ENCODE measurements at regions not wholly inside any gene's neighbourhood (a gene's known extent, or its start where the extent isn't known, plus 50 kb on each side); places are given as distances from the start of the nearest gene placed in this dataset.

DNA sequence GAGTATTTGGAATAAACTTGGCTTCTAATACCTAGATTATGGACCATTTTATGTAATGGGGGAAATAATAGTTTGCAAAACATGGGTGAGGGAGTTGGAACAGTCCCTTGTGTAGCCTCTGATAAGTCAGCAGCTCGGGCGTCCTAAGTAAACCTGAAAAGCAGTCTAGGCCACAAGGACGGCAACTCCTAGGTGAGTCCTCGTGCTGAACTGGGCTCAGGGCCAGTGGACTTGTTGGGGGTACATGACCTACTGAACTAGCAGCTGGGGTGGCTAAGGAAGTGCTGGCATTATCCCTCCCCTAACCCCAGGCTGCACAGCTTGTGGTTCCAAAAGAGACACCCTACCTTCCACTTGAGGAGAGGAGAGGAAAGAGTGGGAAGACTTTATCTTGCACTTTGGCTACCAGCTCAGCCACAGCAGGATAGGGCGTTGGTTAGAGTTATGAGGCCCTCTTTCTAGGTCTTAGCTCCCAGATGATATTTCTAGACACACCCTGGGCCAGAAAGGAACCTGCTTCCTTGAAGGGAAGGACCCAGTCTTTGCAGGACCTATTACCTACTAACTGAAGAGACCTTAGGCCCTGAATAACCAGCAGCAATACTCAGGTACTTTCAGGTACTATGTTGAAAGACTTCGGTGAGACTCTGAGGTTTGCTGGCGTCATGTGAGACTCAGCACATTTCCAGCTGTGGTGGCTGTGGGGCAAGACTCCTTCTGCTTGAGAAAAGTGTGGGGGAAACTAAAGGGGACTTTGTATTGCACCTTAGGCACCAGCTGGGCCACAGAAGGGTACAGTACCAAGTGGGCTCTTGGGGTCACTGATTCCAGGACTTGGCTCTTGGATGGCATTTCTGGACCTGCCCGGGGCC lies 71.0 kb downstream of the AQP4 start:
- H3F3A ChIP-seq (ENCODE audit: insufficient read depth, low read length, poor library complexity, severe bottlenecking): no peaks in the 10 kb centered on the region
- H3K27ac ChIP-seq (ENCODE audit: low read length): no peak overlapping the region

GRCh38 chr18:26792661-26793060 lies 72.8 kb downstream of the AQP4 start:
- Histone ChIP-seq H3K4me2 (ENCODE audit: low read length) (no peak overlapping the region), H2AFZ (ENCODE audit: low read depth, low read length) (no peak overlapping the region), H4K20me1 (ENCODE audit: insufficient read depth) (no peaks in the 10 kb centered on the region), H3K9ac (ENCODE audit: low read length) (no peak overlapping the region), H3K9me2 (ENCODE audit: insufficient read depth, low read length) (no peaks in the 10 kb centered on the region), H3K79me2 (replicated peaks; ENCODE audit: insufficient read depth, low read length) (no peaks in the 10 kb centered on the region), H3K4me3 (ENCODE audit: low read length) (no peak overlapping the region), H3K36me3 (ENCODE audit: insufficient read depth, low read length) (no peaks in the 10 kb centered on the region), H3K27ac (ENCODE audit: low read length) (no peak overlapping the region), H3F3A (ENCODE audit: insufficient read depth, low read length, poor library complexity, severe bottlenecking) (no peaks in the 10 kb centered on the region), H3K9me3 (ENCODE audit: low read length) (no peaks in the 10 kb centered on the region), H3K27me3 (ENCODE audit: insufficient read depth, low read depth, low read length) (no peaks in the 10 kb centered on the region)
- no peak for TF ChIP-seq RAD21 (conservative IDR thresholded peaks at IDR 0.05)
- TF ChIP-seq EZH2 (IDR thresholded peaks at IDR 0.05; ENCODE audit: borderline replicate concordance, insufficient read depth, low read length, poor library complexity, severe bottlenecking): no peak
- no peak for TF ChIP-seq CTCF (IDR thresholded peaks at IDR 0.05; ENCODE audit: poor library complexity, severe bottlenecking)

More for the DNA sequence above, 71.0 kb downstream of the AQP4 start:
- H3K9me3 ChIP-seq (ENCODE audit: low read length): no peaks in the 10 kb centered on the region
- no peaks in the 10 kb centered on the region for H3K9me2 ChIP-seq (ENCODE audit: insufficient read depth, low read length)
- H3K27me3 ChIP-seq (ENCODE audit: insufficient read depth, low read depth, low read length): no peaks in the 10 kb centered on the region
- H3K4me3 ChIP-seq (ENCODE audit: low read length): no peak overlapping the region
- H3K36me3 ChIP-seq (ENCODE audit: insufficient read depth, low read length): no peaks in the 10 kb centered on the region
- H4K20me1 ChIP-seq (ENCODE audit: insufficient read depth): no peaks in the 10 kb centered on the region
- H2AFZ ChIP-seq (ENCODE audit: low read depth, low read length): no peak overlapping the region
- TF ChIP-seq MXI1 (conservative IDR thresholded peaks at IDR 0.05; ENCODE audit: poor library complexity, severe bottlenecking) (no peak), TAF1 (IDR thresholded peaks at IDR 0.05; ENCODE audit: low read depth) (no peak), SMC3 (conservative IDR thresholded peaks at IDR 0.05; ENCODE audit: poor library complexity) (no peak), RAD21 (conservative IDR thresholded peaks at IDR 0.05) (no peak), EP300 (conservative IDR thresholded peaks at IDR 0.05; ENCODE audit: poor library complexity, severe bottlenecking) (no peak), EZH2 (IDR thresholded peaks at IDR 0.05; ENCODE audit: borderline replicate concordance, insufficient read depth, low read length, poor library complexity, severe bottlenecking) (no peak), CTCF (IDR thresholded peaks at IDR 0.05; ENCODE audit: poor library complexity, severe bottlenecking) (no peak), POLR2AphosphoS5 (IDR thresholded peaks at IDR 0.05) (no peak)
- TF ChIP-seq, protein P1, sequence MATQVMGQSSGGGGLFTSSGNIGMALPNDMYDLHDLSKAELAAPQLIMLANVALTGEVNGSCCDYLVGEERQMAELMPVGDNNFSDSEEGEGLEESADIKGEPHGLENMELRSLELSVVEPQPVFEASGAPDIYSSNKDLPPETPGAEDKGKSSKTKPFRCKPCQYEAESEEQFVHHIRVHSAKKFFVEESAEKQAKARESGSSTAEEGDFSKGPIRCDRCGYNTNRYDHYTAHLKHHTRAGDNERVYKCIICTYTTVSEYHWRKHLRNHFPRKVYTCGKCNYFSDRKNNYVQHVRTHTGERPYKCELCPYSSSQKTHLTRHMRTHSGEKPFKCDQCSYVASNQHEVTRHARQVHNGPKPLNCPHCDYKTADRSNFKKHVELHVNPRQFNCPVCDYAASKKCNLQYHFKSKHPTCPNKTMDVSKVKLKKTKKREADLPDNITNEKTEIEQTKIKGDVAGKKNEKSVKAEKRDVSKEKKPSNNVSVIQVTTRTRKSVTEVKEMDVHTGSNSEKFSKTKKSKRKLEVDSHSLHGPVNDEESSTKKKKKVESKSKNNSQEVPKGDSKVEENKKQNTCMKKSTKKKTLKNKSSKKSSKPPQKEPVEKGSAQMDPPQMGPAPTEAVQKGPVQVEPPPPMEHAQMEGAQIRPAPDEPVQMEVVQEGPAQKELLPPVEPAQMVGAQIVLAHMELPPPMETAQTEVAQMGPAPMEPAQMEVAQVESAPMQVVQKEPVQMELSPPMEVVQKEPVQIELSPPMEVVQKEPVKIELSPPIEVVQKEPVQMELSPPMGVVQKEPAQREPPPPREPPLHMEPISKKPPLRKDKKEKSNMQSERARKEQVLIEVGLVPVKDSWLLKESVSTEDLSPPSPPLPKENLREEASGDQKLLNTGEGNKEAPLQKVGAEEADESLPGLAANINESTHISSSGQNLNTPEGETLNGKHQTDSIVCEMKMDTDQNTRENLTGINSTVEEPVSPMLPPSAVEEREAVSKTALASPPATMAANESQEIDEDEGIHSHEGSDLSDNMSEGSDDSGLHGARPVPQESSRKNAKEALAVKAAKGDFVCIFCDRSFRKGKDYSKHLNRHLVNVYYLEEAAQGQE (IDR thresholded peaks at IDR 0.05; ENCODE audit: borderline replicate concordance): no peak
- no peak overlapping the region for H3K9ac ChIP-seq (ENCODE audit: low read length)
- no peaks in the 10 kb centered on the region for H3K79me2 ChIP-seq (replicated peaks; ENCODE audit: insufficient read depth, low read length)
- no peak overlapping the region for H3K4me2 ChIP-seq (ENCODE audit: low read length)

Measured in neural cell (in vitro differentiated cells).